SK-N-SH treated with all-trans-retinoic acid at 6 μM for 48 hours (cell line): ENCODE measurements at regions not wholly inside any gene's neighbourhood (a gene's known extent, or its start where the extent isn't known, plus 50 kb on each side); places are given as distances from the start of the nearest gene placed in this dataset.

Experiments used
- ARNTL ChIP-seq: fragments of 450-650 bp; formaldehyde crosslinking; IDR thresholded peaks from 2 replicates; pipeline ENCODE4 v1.5.0; 2020; ENCODE audit warnings: low read depth, mild to moderate bottlenecking, moderate library complexity, borderline replicate concordance
- CREB5 ChIP-seq: fragments of 250-450 bp; sonication (Bioruptor Pico); IDR thresholded peaks from 2 replicates; pipeline ENCODE4 v1.5.1; 2020; ENCODE audit warnings: low read depth, mild to moderate bottlenecking, moderate library complexity
- GLIS3 ChIP-seq: fragments of 250-450 bp; sonication (Bioruptor Pico); IDR thresholded peaks from 2 replicates; pipeline ENCODE4 v1.5.0; 2020; ENCODE audit warnings: mild to moderate bottlenecking, moderate library complexity
- ISL1 ChIP-seq: fragments of 250-450 bp; sonication (Bioruptor Pico); IDR thresholded peaks from 2 replicates; pipeline ENCODE4 v2.1.2; 2022; ENCODE audit warnings: mild to moderate bottlenecking, moderate library complexity
- RARB ChIP-seq: fragments of 250-450 bp; sonication (Bioruptor Pico); IDR thresholded peaks from 2 replicates; pipeline ENCODE4 v1.8.0; 2021; ENCODE audit warnings: mild to moderate bottlenecking, moderate library complexity
- TOX ChIP-seq: fragments of 250-450 bp; sonication (Bioruptor Pico); IDR thresholded peaks from 2 replicates; pipeline ENCODE4 v1.8.0; 2021; ENCODE audit warnings: mild to moderate bottlenecking, moderate library complexity, borderline replicate concordance
- ZC3H10 ChIP-seq: fragments of 250-450 bp; sonication (Bioruptor Pico); IDR thresholded peaks from 2 replicates; pipeline ENCODE4 v1.5.1; 2021; ENCODE audit warnings: mild to moderate bottlenecking, moderate library complexity

- no peak for TF ChIP-seq RARB (CRISPR knock-in tag)
- no peak for TF ChIP-seq ISL1
- no peak for TF ChIP-seq ARNTL
- TF ChIP-seq CREB5 (CRISPR knock-in tag) = no peak
- no peak for TF ChIP-seq TOX
- no peak for TF ChIP-seq ZC3H10 (CRISPR knock-in tag)
- no peak for TF ChIP-seq GLIS3 (CRISPR knock-in tag)
Observed at GRCh38 chr1:233844692-233845091, 59.8 kb upstream of the SLC35F3 start.
